OCI-LY3 (cell line): ENCODE measurements at regions not wholly inside any gene's neighbourhood (a gene's known extent, or its start where the extent isn't known, plus 50 kb on each side); places are given as distances from the start of the nearest gene placed in this dataset.

Source experiments
- H2AFZ ChIP-seq: fragments of 200-600, 300-600 bp; shearing (Covaris generic); 2 replicates; pipeline ENCODE4 v1.6.0; 2014; ENCODE audit warnings: antibody characterized with exemption, low read depth, low read length
- H3K27ac ChIP-seq: fragments of 200-600, 300-600 bp; sonication (generic); 2 replicates; pipeline ENCODE4 v1.5.1; 2014; ENCODE audit warnings: mild to moderate bottlenecking, low read length, moderate library complexity, mixed read lengths
- H3K27me3 ChIP-seq: fragments of 200-600, 300-600 bp; sonication (generic); 2 replicates; pipeline ENCODE4 v1.6.1; 2014; ENCODE audit warnings: low read depth, low read length, mixed read lengths
- H3K36me3 ChIP-seq: fragments of 200-600, 300-600 bp; sonication (generic); replicated peaks from 2 replicates; pipeline ENCODE3; 2014; ENCODE audit warnings: low read depth, low read length, mixed read lengths
- H3K4me1 ChIP-seq: fragments of 300-600, 200-600 bp; sonication (generic); 2 replicates; pipeline ENCODE4 v1.6.1; 2014; ENCODE audit warnings: low read length, mixed read lengths
- H3K4me2 ChIP-seq: fragments of 200-600, 300-600 bp; sonication (generic); 2 replicates; pipeline ENCODE4 v1.6.1; 2014; ENCODE audit warnings: low read length, mixed read lengths
- H3K4me3 ChIP-seq: fragments of 300-600, 200-600 bp; sonication (generic); 2 replicates; pipeline ENCODE4 v1.5.1; 2014; ENCODE audit warnings: antibody characterized with exemption, mild to moderate bottlenecking, low read length, moderate library complexity
- H3K79me2 ChIP-seq: fragments of 300-600, 200-600 bp; shearing (Covaris generic); 2 replicates; pipeline ENCODE4 v1.6.1; 2014; ENCODE audit warnings: mild to moderate bottlenecking, low read length, mixed read lengths
- H3K9ac ChIP-seq: fragments of 300-600, 200-600 bp; shearing (Covaris generic); 2 replicates; pipeline ENCODE4 v1.6.0; 2014; ENCODE audit warnings: mild to moderate bottlenecking, low read length, moderate library complexity
- H3K9me3 ChIP-seq: fragments of 200-600, 300-600 bp; shearing (Covaris generic); 2 replicates; pipeline ENCODE4 v1.6.1; 2014; ENCODE audit warnings: low read length, mixed read lengths; ENCODE audit not compliant: insufficient read depth
- H4K20me1 ChIP-seq: fragments of 200-600, 300-600 bp; sonication (generic); 2 replicates; pipeline ENCODE4 v1.6.1; 2016; ENCODE audit warnings: low read length, mixed read lengths; ENCODE audit not compliant: insufficient read depth
- EZH2phosphoT487 ChIP-seq: fragments of 200-600 bp; shearing (Covaris generic); IDR thresholded peaks from 2 replicates; pipeline ENCODE4 v1.6.1; 2018; ENCODE audit warnings: antibody characterized with exemption, mixed run types, low read depth
- TF ChIP-seq, protein P1 (sequence below): fragments of 200-600, 300-600 bp; sonication (generic); IDR thresholded peaks from 2 replicates; pipeline ENCODE4 v1.5.1; 2014; ENCODE audit warnings: antibody characterized with exemption, low read length, low read depth

DNA sequence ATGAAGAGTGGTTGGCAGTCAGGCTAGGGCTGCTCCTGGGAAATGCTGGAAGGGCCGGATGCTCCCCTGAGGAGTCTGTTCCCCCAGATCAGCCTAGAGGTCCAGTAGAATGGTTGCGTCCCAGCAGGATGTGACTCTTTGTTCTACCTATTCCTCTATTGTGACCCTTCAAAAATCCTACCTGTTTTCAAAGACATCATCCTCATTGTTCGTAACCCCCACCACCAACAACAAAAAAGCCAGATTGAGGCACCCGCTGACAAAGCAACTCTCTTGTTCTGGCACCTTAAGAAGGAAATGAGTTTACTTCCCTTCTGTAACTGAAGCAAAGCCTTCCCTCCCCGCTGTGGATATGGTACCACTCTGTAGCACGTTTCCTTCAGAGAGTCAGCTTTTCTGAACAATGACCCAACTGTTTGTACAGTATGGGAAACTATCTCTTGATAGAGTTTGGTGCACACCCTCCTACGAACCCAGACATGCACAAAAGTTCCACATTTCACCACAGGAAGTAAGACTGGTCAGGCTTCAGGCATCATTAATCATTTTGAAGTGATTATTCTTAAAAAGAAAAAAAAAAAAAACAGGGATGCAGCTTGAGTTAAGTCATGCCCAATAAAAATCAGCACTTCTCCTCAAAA is 207.2 kb downstream of the ENC1 start:
- Histone ChIP-seq H3K79me2 (no peaks in the 10 kb centered on the region), H3K9me3 (no peaks in the 10 kb centered on the region), H4K20me1 (no peaks in the 10 kb centered on the region), H3K27me3 (no peaks in the 10 kb centered on the region), H3K4me3 (no peak overlapping the region), H3K36me3 (no peaks in the 10 kb centered on the region), H3K4me2 (0 out of 2 replicates have a peak overlapping the region, but pooled peaks have one; percentile 17), H2AFZ (no peak overlapping the region), H3K9ac (no peak overlapping the region), H3K4me1 (no peaks in the 10 kb centered on the region), H3K27ac (no peak overlapping the region)
- no peak for TF ChIP-seq EZH2phosphoT487
- TF ChIP-seq, protein P1, sequence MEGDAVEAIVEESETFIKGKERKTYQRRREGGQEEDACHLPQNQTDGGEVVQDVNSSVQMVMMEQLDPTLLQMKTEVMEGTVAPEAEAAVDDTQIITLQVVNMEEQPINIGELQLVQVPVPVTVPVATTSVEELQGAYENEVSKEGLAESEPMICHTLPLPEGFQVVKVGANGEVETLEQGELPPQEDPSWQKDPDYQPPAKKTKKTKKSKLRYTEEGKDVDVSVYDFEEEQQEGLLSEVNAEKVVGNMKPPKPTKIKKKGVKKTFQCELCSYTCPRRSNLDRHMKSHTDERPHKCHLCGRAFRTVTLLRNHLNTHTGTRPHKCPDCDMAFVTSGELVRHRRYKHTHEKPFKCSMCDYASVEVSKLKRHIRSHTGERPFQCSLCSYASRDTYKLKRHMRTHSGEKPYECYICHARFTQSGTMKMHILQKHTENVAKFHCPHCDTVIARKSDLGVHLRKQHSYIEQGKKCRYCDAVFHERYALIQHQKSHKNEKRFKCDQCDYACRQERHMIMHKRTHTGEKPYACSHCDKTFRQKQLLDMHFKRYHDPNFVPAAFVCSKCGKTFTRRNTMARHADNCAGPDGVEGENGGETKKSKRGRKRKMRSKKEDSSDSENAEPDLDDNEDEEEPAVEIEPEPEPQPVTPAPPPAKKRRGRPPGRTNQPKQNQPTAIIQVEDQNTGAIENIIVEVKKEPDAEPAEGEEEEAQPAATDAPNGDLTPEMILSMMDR = no peak

DNA sequence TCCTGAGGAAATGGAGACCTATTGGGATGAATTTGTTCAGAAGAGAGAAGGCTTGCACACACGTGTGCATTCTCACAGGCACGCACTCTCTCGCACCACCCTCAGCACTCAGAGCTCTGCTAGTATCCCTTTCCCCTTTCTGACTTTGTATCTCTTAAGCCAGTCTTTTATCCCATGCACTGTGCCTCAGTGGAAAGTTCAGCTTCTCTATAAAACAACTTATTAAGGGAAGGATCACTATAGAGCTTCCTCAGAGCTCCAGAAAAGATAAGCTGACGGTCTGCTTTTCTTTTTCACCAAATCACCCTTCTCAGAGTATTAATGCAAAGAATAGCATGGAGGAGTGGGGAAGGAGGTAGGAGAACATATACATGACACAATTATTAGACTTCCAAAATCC is 207.8 kb downstream of the ENC1 start:
- H3K9ac ChIP-seq = no peak overlapping the region
- no peaks in the 10 kb centered on the region for H3K9me3 ChIP-seq
- H2AFZ ChIP-seq = no peak overlapping the region
- H3K27ac ChIP-seq = no peak overlapping the region
- H3K4me1 ChIP-seq = no peaks in the 10 kb centered on the region
- no peaks in the 10 kb centered on the region for H3K79me2 ChIP-seq
- H4K20me1 ChIP-seq = no peaks in the 10 kb centered on the region
- H3K4me2 ChIP-seq = no peak overlapping the region
- H3K27me3 ChIP-seq = no peaks in the 10 kb centered on the region
- H3K36me3 ChIP-seq = no peaks in the 10 kb centered on the region
- no peak for TF ChIP-seq EZH2phosphoT487
- TF ChIP-seq, protein P1 = no peak
- H3K4me3 ChIP-seq = no peak overlapping the region

- Histone ChIP-seq H3K9me3 (no peaks in the 10 kb centered on the region), H3K79me2 (no peaks in the 10 kb centered on the region), H4K20me1 (no peaks in the 10 kb centered on the region), H3K27ac (no peak overlapping the region), H3K4me1 (no peaks in the 10 kb centered on the region), H2AFZ (no peak overlapping the region), H3K27me3 (no peaks in the 10 kb centered on the region), H3K36me3 (no peaks in the 10 kb centered on the region), H3K4me3 (no peak overlapping the region), H3K4me2 (no peak overlapping the region), H3K9ac (no peak overlapping the region)
- no peak for TF ChIP-seq EZH2phosphoT487
- TF ChIP-seq, protein P1 = no peak
Measured at GRCh38 chr5:74432216-74432615, 208.3 kb downstream of the ENC1 start.

- H3K4me2 ChIP-seq = no peak overlapping the region
- no peaks in the 10 kb centered on the region for H3K4me1 ChIP-seq
- H3K79me2 ChIP-seq = no peaks in the 10 kb centered on the region
- H4K20me1 ChIP-seq = no peaks in the 10 kb centered on the region
- H3K9me3 ChIP-seq = no peaks in the 10 kb centered on the region
- no peak overlapping the region for H3K4me3 ChIP-seq
- H3K27me3 ChIP-seq = no peaks in the 10 kb centered on the region
- TF ChIP-seq, protein P1 = no peak
- TF ChIP-seq EZH2phosphoT487 = no peak
- no peaks in the 10 kb centered on the region for H3K36me3 ChIP-seq
- no peak overlapping the region for H2AFZ ChIP-seq
- no peak overlapping the region for H3K27ac ChIP-seq
- no peak overlapping the region for H3K9ac ChIP-seq
Measured at GRCh38 chr5:74431290-74431669, 209.2 kb downstream of the ENC1 start.
